ENCODE measurements at regions not wholly inside any gene's neighbourhood (a gene's known extent, or its start where the extent isn't known, plus 50 kb on each side); places are given as distances from the start of the nearest gene placed in this dataset. TPM values are rescaled to one million over a fixed set of nuclear protein-coding genes. Genes with fewer than 3 reads are reported as not detected.

DNA sequence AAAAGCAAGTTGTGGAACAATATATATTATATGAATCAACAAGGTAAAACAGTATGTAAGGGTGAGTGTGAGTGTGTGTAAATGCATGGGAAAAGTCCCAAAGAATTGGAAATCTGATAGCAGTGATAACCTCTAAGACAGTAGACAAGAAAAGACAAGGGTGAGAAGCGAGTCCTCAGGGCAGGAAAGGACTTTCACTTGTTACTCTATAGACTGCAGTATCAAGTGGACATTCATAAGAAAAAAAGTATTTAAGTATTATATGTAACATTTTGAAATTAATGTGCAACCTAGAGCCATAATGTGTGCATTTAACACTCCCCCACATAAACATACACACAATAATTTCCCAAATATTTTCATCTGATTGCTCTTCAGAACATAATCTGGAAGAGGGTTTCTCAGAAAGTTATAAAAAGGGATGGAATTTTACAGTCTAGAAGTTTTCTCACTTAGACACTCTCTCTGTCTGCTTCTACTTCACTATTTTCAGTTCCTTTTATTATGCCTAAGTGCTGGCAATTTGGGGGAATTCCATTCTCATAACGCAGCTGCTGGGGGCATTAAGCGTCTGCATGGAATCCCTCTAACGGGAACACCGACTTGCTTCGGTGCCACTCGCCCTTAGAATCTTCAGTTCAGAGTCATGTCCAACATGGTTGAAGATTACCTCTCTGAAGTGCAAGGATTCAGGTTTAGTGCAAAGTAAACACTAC lies 50.0 kb upstream of the CDIN1 start:
- no peak overlapping the region for H3K4me3 Mint-ChIP-seq
- no peaks in the 10 kb centered on the region for H3K36me3 Mint-ChIP-seq
- H3K9me3 Mint-ChIP-seq: no peaks in the 10 kb centered on the region
- DNase-seq (no peak), ATAC-seq (no peak)
- peaks cover 6 to 20% (median 11%) of the 10 kb centered on the region in 5 donors for H3K27me3 Mint-ChIP-seq
- H3K27ac Mint-ChIP-seq: no peak overlapping the region
- POLR2A ChIA-PET: no interaction called here
- H3K4me1 Mint-ChIP-seq: no peaks in the 10 kb centered on the region

Small RNAs in the stretch of these regions (microRNA-seq; reads per million reads assigned to microRNA genes)
- not detected for gene MIR4510 (ENCODE audit: borderline microRNAs expressed)
